HG03103 (cell line): ENCODE measurements at regions not wholly inside any gene's neighbourhood (a gene's known extent, or its start where the extent isn't known, plus 50 kb on each side); places are given as distances from the start of the nearest gene placed in this dataset.
"Not testable (repeated sequence)": the region's sequence is repeated elsewhere in the genome, so short reads cannot be mapped to it uniquely, and the experiment has no call there.

Experiments
- ATAC-seq: cut with Tn5 transposase; IDR thresholded peaks from one replicate; pipeline ENCODE4 v1.9.1; 2021; ENCODE audit warnings: low read depth; ENCODE audit not compliant: unreplicated experiment

DNA sequence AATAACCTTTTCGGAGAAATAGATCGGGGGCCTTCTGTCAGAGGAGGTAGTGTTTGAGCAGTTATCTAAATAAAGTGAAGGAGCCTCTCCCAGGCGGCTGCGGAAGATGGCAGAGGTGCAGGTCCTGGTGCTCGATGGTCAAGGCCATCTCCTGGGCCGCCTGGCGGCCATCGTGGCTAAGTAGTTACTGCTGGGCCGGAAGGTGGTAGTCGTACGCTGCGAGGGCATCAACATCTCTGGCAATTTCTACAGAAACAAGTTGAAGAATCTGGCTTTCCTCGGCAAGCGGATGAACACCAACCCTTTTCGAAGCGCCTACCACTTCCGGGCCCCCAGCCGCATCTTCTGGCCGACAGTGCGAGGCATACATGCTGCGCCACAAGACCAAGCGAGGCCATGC, 186.1 kb downstream of the KTN1 start:
- no peak for ATAC-seq

DNA sequence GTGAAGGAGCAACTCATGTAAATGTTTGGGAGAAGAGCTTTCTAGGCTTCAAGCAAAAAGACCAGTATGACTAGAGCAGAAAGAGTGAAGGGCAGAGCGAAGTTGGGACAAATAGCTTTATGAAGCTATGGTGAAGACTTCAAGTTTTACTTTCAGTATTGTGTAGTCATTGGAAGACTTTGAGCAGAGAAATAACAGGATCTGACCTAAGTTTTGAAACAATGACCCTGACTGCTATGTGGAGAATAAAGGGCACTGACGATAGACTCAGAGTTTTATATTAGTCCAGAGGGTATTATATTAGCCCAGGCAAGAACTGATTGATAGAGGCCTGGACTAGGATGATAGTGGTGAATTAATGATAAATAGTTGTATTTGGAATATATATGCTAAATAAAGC, 187.3 kb downstream of the KTN1 start:
- ATAC-seq: no peak

DNA sequence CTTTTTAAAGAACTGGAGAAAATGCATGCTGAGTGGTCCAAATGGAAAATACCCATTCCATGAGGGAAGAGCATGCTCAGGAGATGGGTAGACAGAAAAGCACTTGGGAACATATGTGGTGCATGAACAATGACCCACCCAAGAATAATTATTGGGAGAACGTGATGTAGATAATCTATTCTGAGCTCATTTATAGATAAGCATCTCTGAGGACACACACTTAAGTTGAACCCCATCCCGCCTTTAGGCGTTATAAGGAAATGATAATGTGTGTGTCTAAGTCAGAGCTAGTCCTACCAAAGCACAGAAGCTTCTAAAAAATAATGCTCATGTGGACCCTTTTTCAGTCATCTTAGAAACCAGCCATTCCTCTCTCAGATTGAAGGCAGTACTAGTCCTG, 189.9 kb downstream of the KTN1 start:
- no peak for ATAC-seq

DNA sequence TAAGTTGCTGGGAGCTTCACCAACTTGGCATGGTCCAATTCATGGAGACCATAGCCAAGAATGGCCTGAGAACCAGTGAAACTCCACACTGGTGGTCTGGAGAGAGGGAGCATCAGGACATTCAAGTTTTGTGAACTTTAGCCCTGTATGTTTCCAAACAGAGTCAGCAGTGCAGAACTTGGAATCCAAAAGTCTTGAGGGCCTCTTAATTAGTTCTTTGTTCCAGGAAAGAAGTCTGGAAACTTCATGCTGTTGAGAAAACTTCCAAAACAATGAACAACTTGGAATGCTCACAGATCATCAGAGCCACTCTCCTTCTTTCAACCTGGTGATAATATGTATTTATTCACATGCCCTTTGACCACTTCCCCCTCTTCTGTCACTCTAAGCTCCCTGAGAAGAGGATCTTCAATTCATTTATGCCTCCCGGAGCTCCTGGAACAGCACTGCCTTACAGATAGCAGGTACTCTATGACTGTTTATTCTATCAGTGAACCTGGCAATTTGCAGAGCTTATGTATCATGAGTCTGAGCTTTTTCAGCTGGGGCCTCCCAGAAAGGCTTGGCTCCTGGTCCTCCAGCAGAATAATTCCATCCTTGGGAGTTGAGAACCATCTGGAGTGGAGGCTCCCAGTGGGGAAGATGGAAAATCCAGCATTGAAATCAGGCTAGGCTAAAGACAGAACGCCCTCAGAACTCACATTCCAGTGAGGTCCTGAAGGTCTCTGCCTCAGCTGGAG, 191.4 kb downstream of the KTN1 start:
- ATAC-seq: no peak

DNA sequence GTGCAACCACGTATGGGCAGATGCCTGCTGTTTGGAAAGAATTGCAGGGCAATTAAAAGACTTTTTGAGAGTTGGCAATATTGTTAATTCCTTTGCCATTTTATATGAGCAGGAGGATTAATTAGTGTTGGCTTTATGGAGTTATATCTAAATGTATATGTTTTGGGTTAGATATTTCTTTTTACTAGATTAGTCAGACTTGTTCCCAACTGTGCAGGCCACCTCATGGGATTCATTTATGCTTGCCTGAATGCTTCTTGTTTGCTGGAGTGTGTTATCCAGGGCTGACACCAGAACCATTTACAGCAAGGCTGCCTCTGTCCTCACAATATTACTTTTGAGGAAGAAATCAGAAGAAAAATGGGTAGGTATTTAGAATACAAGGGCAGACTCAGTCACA, 192.5 kb downstream of the KTN1 start:
- no peak for ATAC-seq

DNA sequence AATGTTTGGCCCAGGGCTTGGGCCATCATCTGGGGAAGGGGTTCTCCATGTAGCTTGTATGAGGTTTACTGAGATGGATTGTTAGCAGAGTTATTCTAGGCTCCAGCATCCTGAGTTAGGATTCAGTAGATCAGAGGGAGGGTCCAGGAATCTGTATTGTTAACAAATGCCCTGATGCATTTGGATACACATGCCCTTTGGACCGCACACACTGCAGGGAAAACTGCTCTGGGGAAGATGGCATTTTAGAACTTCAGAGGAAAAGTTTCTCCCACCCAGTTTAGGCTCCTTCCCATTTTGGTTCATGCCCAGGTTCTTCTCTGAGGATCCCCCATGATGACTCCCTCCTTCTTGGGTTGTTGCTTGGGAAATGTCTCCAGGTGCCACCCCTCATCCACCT, 193.3 kb downstream of the KTN1 start:
- ATAC-seq: no peak

DNA sequence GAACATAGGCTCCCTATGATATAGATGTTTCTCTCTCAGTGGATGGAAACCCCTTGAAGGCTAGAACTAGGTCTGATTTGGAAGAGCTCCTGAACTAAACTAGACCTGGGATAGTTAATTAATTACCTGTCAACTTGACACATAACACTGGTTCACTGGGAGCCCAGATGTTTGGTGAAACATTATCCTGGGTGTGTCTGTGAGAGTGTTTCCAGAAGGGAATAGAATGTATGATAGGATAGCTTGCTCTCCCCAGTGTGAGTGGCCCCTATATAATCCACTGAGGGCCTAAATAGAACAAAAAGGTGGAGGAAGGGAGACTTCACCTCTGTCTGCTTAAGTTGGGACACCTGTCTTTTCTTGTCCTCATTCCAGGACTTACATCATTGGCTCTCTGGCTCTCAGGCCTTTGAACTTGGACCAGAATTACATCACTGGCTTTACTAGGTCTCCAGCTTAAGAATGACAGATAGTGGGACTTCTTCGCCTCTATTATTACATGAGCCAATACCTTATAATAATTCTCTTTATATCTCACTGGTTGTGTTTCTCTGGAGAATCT, 194.1 kb downstream of the KTN1 start:
- ATAC-seq: no peak

DNA sequence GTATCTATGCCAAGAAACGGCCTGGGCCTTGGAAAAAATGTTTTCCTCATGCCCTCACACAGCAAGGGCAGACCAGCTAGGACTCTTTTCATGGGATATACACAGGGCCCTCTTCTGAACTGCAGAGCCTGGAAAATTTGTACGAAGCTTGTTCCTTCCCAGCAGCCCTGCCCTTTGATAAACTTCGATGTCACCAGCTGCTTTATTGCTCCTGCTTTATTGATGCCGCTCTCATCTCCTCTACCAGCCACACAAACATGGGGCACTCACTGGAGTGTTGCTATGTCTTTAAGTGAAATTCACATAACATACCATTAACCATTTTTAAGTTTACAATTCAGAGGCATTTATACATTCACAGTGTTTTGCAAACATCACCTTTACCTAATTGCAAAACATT, 197.9 kb downstream of the KTN1 start:
- no peak for ATAC-seq

DNA sequence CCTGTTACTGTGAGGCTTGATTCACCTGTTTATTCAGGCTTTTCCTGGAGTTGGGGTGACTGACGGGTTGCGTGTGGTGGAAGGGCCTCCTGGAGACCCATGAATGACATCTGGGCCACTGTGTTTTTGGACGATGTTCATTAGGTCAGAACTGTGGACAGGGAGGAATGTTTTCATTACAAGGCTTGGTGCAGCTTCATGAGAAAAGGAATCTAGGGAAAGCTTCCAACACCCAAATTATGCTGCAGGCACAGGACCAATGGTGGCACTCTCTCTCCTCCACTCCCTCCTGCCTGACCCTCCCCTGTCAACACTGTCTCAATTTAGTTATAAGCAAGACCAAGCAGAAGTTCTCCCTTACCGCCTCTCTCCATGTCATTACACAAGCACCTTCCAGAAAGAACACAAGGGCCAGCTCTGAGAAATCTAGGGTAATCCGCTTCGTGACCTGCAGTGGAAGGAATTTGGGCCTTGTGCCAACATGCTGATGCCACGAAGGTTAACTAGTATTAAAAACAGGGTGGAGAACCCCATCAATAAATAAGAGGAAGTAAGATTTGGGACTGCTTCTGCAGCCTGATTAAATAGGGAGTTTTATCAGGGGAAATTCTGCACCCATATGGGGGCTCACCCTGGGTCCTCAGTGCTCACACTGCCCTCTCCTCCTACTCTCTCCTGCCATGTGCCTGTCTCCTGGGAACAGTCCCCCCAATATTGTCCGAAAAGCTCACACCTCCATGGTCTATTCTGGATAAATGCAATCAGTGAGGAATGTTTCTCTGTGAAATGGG, 200.3 kb downstream of the KTN1 start:
- ATAC-seq: no peak

DNA sequence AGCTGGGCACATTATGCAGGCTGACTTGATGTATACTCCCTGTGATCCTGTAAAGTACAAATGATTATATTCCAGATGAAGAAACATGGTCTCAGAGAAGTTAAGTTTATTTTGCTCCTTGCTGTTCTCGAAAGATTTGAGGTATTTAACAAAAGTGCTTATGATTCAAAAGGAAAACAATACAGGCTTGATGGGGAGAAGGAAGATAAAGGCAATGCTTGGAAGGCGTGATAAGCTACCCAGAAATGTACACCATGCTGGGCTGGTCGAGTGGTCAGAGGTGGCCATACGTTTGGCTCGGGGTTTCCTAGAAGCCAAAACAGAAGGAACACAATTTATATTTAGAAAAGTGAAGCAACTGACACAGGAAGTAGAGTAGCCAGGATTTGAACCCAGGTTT, 201.0 kb downstream of the KTN1 start:
- ATAC-seq: no peak

DNA sequence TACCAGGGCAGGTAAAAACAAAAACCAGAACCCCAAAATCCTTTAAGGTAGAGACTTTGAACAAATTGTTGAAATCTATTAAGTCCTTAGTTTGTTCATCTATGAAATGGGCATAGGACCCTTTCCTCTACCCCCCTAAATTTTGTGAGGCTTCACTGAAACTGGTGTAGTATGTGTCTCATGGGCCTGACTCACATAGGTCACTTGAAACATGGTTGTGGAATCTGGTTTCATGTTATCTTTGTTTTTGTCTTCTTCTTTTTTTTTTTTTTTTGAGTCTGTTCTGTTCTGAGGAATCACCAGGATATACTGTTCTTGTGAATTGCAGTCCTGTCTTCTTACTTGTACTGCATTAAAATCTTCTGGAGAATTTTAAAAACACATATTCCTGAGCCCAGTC, 202.2 kb downstream of the KTN1 start:
- no peak for ATAC-seq

DNA sequence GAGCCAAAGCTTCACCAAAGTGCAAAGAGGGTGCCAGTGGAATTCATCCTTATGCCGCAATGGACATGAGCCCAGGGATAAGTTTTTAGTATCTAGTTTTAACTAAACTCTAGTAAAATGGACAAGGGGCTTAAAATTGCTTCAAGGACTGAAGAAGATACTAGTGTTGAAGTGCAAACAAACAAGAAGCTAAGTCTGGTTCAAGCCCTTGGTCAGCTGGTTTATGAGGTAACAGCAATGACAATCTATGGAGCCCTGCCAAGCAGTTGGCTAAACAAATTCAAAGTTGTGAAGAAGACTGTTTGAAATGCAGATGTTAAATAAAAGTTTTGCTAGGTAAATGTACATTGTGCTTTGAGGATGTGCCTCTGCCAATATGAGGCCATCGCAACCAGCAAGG, 209.4 kb downstream of the KTN1 start:
- no peak for ATAC-seq

DNA sequence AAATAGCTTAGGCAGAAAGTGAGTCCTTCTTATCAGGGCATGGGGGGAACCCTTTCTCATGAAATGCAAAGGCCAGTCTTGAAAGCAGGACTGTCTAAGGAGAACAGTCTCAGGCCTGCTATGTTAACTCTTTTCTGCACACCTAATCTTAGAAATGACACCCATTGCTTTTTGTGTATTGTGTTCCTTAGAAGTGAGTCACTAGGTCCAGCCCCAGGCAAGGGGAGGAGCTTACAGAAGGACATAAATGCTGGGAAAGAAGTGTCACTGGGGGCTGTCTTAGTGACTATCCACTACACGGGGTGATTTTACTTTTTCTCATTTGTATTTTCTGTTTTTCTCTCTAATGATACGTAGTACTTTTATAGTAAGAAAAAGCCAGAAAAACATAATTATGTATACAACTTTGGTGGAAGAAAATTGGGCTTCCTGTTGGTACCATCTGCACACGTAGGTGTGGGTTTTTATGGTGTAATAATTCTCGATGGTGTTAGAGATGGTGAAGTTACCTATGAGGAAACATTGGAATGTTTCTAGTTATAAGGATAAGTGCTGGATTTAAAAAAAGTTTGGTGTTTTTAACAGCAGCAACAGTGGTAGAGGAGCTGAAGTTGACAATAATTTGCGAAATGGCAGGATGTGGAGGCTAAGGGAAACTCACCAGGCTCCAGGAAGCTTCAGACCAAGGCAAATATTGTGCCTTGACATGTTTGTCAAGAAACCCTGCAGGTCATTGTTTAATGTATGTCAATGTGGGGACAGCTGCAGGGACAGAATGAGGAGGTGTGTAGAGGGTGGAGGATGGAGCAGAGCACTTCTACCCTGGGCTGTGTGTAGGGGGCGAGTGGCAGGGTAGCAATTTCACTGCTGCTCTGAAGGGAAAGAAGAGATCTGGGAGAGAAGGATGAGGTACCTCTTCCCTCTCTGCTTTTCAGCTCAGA, 214.9 kb downstream of the KTN1 start:
- ATAC-seq: no peak

DNA sequence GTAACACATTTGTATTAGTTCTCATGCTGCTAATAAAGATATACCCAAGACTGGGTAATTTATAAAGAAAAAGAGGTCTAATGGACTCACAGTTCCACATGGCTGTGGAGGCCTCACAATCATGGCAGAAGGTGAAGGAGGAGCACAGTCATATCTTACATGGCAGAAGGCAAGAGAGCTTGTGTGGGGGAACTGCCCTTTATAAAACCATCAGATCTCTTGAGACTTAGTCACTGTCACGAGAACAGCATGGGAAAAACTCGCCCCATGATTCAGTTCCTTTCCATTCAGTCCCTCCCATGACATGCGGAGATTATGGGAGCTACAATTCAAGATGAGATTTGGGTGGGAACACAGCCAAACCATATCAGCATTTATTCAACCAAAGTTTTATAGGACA, 216.5 kb downstream of the KTN1 start:
- not testable (repeated sequence) for ATAC-seq

DNA sequence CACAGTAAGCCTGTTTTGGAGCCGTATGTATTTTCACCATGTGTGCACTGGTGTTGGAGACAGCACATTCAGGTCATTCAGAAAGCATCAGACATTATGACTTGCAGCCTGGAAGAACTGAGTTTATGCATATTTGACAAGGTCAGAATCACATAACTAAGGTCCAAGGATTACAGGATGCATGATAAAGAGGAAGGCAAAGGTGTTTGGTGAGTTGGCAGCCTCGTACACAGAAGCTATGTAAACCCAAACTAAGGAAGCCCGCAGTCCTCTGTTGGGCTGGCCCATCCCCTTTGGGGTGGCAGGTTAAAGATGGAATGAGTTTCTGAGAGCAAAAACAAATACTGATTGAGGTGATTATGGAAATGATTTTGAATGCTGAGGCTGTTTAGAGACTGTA, 218.4 kb downstream of the KTN1 start:
- no peak for ATAC-seq

DNA sequence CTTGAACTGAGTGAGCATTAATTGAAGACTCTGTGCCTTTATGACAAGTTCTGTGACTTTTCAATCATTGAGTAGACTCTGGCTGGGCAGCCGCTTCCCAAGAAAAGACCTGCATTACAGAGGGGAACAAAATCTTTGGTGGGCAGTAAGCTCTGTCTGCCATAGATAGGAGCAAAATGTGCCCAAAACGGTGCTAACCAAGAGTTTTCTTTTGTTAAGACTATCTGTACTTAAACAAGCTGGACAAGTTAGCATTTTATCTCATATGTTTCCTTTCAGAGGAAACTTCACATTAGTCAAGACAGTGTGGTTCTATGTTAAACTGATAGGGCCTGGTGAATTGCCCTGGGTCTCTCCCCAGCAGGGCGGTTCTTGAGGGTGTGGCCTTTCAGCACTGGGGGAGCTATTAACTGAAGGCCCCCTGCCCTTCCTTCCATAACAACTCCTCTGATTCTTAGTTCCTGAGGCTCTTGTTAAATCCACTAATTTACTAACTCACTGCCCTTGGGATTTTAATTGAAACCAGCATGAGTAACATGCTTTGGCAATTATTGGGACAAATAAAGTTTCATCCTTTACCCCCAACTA, 219.6 kb downstream of the KTN1 start:
- no peak for ATAC-seq

DNA sequence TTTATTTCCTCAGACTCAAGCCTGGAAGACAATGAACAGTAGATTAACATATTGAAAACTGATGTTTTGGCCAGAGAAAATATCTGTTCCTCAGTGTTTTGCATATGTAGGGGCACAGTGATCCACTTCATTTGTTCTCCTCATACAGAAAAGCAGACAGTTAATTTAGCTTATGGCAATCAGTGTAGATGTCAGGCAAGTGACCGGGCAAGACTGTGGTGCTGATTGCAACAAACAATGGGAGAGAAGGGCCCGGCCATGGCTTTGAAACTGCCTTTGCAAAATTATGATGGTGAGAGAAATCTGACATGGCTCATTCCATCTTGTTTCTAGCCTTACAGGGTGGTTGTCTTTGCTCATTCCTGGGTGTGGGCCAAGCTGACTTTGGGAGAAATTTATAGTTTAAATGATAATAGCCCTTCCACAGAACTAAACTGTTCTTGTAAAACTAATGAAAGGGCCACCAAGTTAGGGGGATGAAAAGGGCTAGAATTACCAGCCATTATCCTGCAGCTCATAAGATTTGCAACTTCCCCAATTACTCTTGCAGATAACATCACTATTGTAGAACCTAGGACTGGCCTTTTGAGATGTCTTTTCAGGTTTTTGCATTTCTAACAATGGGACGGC, 220.3 kb downstream of the KTN1 start:
- no peak for ATAC-seq

DNA sequence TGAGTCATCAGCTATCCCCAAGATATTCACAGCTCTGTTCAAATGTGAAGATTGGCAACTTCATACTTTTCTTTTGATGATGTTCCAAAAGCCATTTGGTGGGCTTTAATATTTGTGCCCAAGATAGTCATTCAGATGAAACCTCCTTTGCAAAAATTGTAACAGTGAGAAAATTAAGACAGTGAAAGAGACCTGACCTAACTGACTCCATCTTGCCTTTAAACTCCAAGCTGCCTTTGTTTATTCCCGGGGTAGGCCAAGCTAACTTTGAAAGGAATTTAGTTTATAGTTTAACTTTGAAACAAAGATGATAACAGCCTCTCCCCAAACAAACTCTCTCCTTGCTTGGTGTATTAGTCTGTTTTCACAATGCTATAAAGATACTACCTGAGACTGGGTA, 221.1 kb downstream of the KTN1 start:
- no peak for ATAC-seq

DNA sequence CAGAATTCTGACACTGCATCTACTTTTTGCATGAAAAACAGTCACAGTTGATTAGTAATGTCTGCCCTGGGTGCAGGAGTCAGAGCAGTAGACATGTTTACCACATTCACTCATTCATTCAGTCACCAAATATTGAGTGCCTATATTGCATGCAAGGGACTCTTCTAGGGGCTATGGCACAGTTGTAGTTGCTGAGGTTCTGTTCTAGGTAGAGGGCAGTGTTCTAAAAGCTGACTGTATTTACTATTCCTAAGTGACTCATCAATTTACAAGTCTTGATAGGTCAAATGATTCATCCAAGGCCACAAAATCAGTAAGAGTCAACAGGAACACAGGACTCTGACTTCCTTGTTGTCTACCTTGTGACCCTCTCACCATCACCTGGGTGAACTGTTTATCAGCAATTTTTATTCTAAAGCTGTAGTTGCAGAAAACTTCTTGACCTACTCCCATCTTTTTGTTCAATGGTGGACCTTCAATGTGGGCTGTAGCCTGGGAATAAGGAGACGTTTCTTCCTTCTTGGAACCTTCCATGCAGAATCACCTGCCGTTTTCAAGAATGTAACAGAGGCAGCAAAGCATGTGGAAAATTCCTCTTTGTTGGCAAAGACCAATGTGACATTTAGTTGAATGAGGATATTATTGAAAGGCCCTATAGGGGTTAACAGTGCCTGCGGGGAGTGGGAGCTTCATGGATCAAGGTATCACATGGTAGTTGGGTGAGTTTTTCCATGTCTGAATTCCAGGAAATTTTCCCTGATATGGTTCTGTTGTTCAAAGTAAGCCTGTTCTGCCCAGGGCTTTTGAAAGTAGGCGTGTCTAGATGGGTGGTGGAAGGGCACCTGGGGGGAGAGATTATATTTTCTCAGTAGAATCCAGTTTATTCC, 223.2 kb downstream of the KTN1 start:
- ATAC-seq: no peak
